NCI-H2107 (cell line): ENCODE measurements at regions not wholly inside any gene's neighbourhood (a gene's known extent, or its start where the extent isn't known, plus 50 kb on each side); places are given as distances from the start of the nearest gene placed in this dataset.
"Not testable (repeated sequence)": the region's sequence is repeated elsewhere in the genome, so short reads cannot be mapped to it uniquely, and the experiment has no call there.

ENCODE experiments used
- DNase-seq: peaks from one replicate; lab custom pipeline; 2025; lab: John Stamatoyannopoulos, UW

- DNase-seq: no peak
These were observed 357.7 kb upstream of the SPRED2 start for GRCh38 chr2:65789923-65790675.

- no peak for DNase-seq
These were observed 356.2 kb upstream of the SPRED2 start for GRCh38 chr2:65788556-65788955.

- DNase-seq: no peak
These were observed 354.4 kb upstream of the SPRED2 start for GRCh38 chr2:65786765-65787164.

- no peak for DNase-seq
These were observed 353.8 kb upstream of the SPRED2 start for GRCh38 chr2:65786007-65786717.

- no peak for DNase-seq
These were observed 350.7 kb upstream of the SPRED2 start for GRCh38 chr2:65782996-65783650.

- no peak for DNase-seq
These were observed 349.8 kb upstream of the SPRED2 start for GRCh38 chr2:65782186-65782585.

GRCh38 chr2:65781756-65782155, 349.4 kb upstream of the SPRED2 start:
- DNase-seq: no peak

- no peak for DNase-seq
These were observed 346.6 kb upstream of the SPRED2 start for GRCh38 chr2:65779021-65779420.

GRCh38 chr2:65778137-65778536, 345.7 kb upstream of the SPRED2 start:
- no peak for DNase-seq

- no peak for DNase-seq
These were observed 343.4 kb upstream of the SPRED2 start for GRCh38 chr2:65775839-65776238.

- DNase-seq: no peak
These were observed 335.5 kb upstream of the SPRED2 start for GRCh38 chr2:65767946-65768345.

- DNase-seq: no peak
These were observed 334.4 kb upstream of the SPRED2 start for GRCh38 chr2:65766768-65767267.

- DNase-seq: no peak
These were observed 333.0 kb upstream of the SPRED2 start for GRCh38 chr2:65765376-65765775.

GRCh38 chr2:65762068-65762467, 329.7 kb upstream of the SPRED2 start:
- no peak for DNase-seq

GRCh38 chr2:65754219-65754618, 321.8 kb upstream of the SPRED2 start:
- DNase-seq: no peak

- DNase-seq: no peak
These were observed 319.0 kb upstream of the SPRED2 start for GRCh38 chr2:65751408-65751807.

- no peak for DNase-seq
These were observed 317.1 kb upstream of the SPRED2 start for GRCh38 chr2:65749545-65749944.

- DNase-seq: not testable (repeated sequence)
These were observed 315.5 kb upstream of the SPRED2 start for GRCh38 chr2:65747875-65748274.

- DNase-seq: no peak
These were observed 314.7 kb upstream of the SPRED2 start for GRCh38 chr2:65746931-65747675.

GRCh38 chr2:65744477-65745200, 312.2 kb upstream of the SPRED2 start:
- DNase-seq: no peak

- no peak for DNase-seq
These were observed 310.6 kb upstream of the SPRED2 start for GRCh38 chr2:65742977-65743376.
